Ascending aorta (tissue), 2 donors: ENCODE measurements at regions not wholly inside any gene's neighbourhood (a gene's known extent, or its start where the extent isn't known, plus 50 kb on each side); places are given as distances from the start of the nearest gene placed in this dataset.

ENCODE experiments used
- DNase-seq, 2 donors: peaks; one replicate each; pipeline ENCODE4 v3.0.0-alpha.2; 2019; ENCODE audit warnings: low spot score in 2 of 2
- H3K27ac ChIP-seq, 2 donors: fragments of 200-600 bp; sonication (generic); one replicate each; pipeline ENCODE4 v1.5.1; 2016 to 2017; ENCODE audit warnings: mild to moderate bottlenecking in 1 of 2
- H3K27me3 ChIP-seq: fragments of 200-600 bp; sonication (generic); one replicate; pipeline ENCODE4 v1.5.1; 2017
- H3K36me3 ChIP-seq, 2 donors: fragments of 200-600 bp; sonication (generic); one replicate each; pipeline ENCODE4 v1.5.1; 2016
- H3K4me1 ChIP-seq, 2 donors: fragments of 200-600 bp; sonication (generic); one replicate each; pipeline ENCODE4 v1.5.1; 2016 to 2017; ENCODE audit warnings: mild to moderate bottlenecking in 1 of 2
- H3K4me3 ChIP-seq, 2 donors: fragments of 200-600 bp; sonication (generic); one replicate each; pipeline ENCODE4 v1.5.1; 2016 to 2017; ENCODE audit warnings: mild to moderate bottlenecking in 1 of 2
- H3K9me3 ChIP-seq, 2 donors: fragments of 200-600 bp; sonication (generic); one replicate each; pipeline ENCODE4 v1.5.1; 2016
- CTCF ChIP-seq, 3 experiments: fragments of 200-600 bp in 2 of 3; fragments of 450-650 bp in 1 of 3; sonication (generic) in 2 of 3; IDR thresholded peaks; one replicate each; pipeline ENCODE4 v1.5.1; 2016 to 2019; ENCODE audit warnings: antibody characterized with exemption in 3 of 3, mild to moderate bottlenecking in 1 of 3, moderate library complexity in 1 of 3
- intact Hi-C: fragments of 100-400 bp; cut with DNase I; formaldehyde crosslinking; loops from one replicate; pipeline ENCODE4 v1.15.1; 2023

GRCh38 chr15:70602834-70603560 lies 160.4 kb downstream of the UACA start:
- H3K27ac ChIP-seq: no peak overlapping the region
- DNase-seq: no peak
- H3K4me3 ChIP-seq: no peak overlapping the region

GRCh38 chr15:70602281-70602680 lies 161.1 kb downstream of the UACA start:
- intact Hi-C loops: no loop called here
- Histone ChIP-seq H3K9me3 (no peaks in the 10 kb centered on the region), H3K27ac (no peak overlapping the region), H3K4me1 (peaks cover 5 to 12% of the 10 kb centered on the region in 2 donors), H3K27me3 (no peaks in the 10 kb centered on the region), H3K4me3 (no peak overlapping the region), H3K36me3 (no peaks in the 10 kb centered on the region)
- DNase-seq: no peak
- no peak for TF ChIP-seq CTCF (IDR thresholded peaks at IDR 0.05)

More at GRCh38 chr15:70602834-70603560, 160.4 kb downstream of the UACA start:
- Histone ChIP-seq H3K36me3 (no peaks in the 10 kb centered on the region), H3K27me3 (no peaks in the 10 kb centered on the region), H3K4me1 (peaks cover 5 to 12% of the 10 kb centered on the region in 2 donors), H3K9me3 (no peaks in the 10 kb centered on the region)
- intact Hi-C loops: no loop called here
- no peak for TF ChIP-seq CTCF (IDR thresholded peaks at IDR 0.05)

- Histone ChIP-seq H3K4me1 (no peaks in the 10 kb centered on the region), H3K36me3 (no peaks in the 10 kb centered on the region), H3K9me3 (peaks cover 0 to 15% of the 10 kb centered on the region in 2 donors), H3K27me3 (no peaks in the 10 kb centered on the region), H3K4me3 (no peak overlapping the region), H3K27ac (no peak overlapping the region)
- DNase-seq: no peak
- intact Hi-C loops: no loop called here
- no peak for TF ChIP-seq CTCF (IDR thresholded peaks at IDR 0.05)
These were observed 165.4 kb downstream of the UACA start for GRCh38 chr15:70597945-70598344.

GRCh38 chr15:70597056-70597603 lies 166.2 kb downstream of the UACA start:
- Histone ChIP-seq H3K4me3 (no peak overlapping the region), H3K36me3 (no peaks in the 10 kb centered on the region), H3K27ac (no peak overlapping the region), H3K9me3 (peaks cover 0 to 15% of the 10 kb centered on the region in 2 donors), H3K27me3 (no peaks in the 10 kb centered on the region), H3K4me1 (no peaks in the 10 kb centered on the region)
- DNase-seq: no peak
- intact Hi-C loops: no loop called here
- TF ChIP-seq CTCF (IDR thresholded peaks at IDR 0.05): no peak

GRCh38 chr15:70596354-70597055 lies 166.9 kb downstream of the UACA start:
- peaks cover 0 to 15% of the 10 kb centered on the region in 2 donors for H3K9me3 ChIP-seq
- no peak overlapping the region for H3K27ac ChIP-seq
- H3K27me3 ChIP-seq: no peaks in the 10 kb centered on the region
- DNase-seq: no peak
- H3K36me3 ChIP-seq: no peaks in the 10 kb centered on the region
- intact Hi-C loops: no loop called here
- H3K4me3 ChIP-seq: no peak overlapping the region
- TF ChIP-seq CTCF (IDR thresholded peaks at IDR 0.05): no peak
- no peaks in the 10 kb centered on the region for H3K4me1 ChIP-seq
